DOHH2 (cell line): ENCODE measurements at regions not wholly inside any gene's neighbourhood (a gene's known extent, or its start where the extent isn't known, plus 50 kb on each side); places are given as distances from the start of the nearest gene placed in this dataset.

Source experiments
- H3F3A ChIP-seq: fragments of 200-600 bp; sonication (generic), shearing (Covaris generic); 2 replicates; pipeline ENCODE4 v1.6.0; 2016; ENCODE audit warnings: antibody characterized with exemption, mild to moderate bottlenecking; ENCODE audit not compliant: control insufficient read depth, insufficient read depth
- H3K27ac ChIP-seq: fragments of 200-600 bp; sonication (generic); 2 replicates; pipeline ENCODE4 v1.5.1; 2014; ENCODE audit warnings: low read depth, mild to moderate bottlenecking, low read length, moderate library complexity
- H3K27me3 ChIP-seq: fragments of 200-600 bp; sonication (generic); 2 replicates; pipeline ENCODE4 v1.6.1; 2014; ENCODE audit warnings: mild to moderate bottlenecking, low read length, mixed read lengths; ENCODE audit not compliant: control insufficient read depth
- H3K36me3 ChIP-seq: fragments of 200-600 bp; sonication (generic); 2 replicates; pipeline ENCODE4 v1.6.1; 2014; ENCODE audit warnings: mild to moderate bottlenecking, low read length, moderate library complexity, mixed read lengths; ENCODE audit not compliant: control insufficient read depth
- H3K4me1 ChIP-seq: fragments of 200-600 bp; sonication (generic); 2 replicates; pipeline ENCODE4 v1.6.1; 2014; ENCODE audit warnings: mild to moderate bottlenecking, low read length, mixed read lengths; ENCODE audit not compliant: control insufficient read depth
- H3K4me2 ChIP-seq: fragments of 200-600 bp; sonication (generic); 2 replicates; pipeline ENCODE4 v1.6.0; 2014; ENCODE audit warnings: mild to moderate bottlenecking, low read length, moderate library complexity
- H3K4me3 ChIP-seq: fragments of 200-600 bp; sonication (generic); 2 replicates; pipeline ENCODE4 v1.5.1; 2014; ENCODE audit warnings: mild to moderate bottlenecking, low read length, mixed read lengths
- H3K79me2 ChIP-seq: fragments of 200-600 bp; sonication (generic); 2 replicates; pipeline ENCODE4 v1.6.1; 2014; ENCODE audit warnings: mild to moderate bottlenecking, low read length, mixed read lengths; ENCODE audit not compliant: control insufficient read depth
- H3K9me2 ChIP-seq: fragments of 200-600 bp; sonication (generic); replicated peaks from 2 replicates; pipeline ENCODE4 v1.6.1; 2014; ENCODE audit warnings: mild to moderate bottlenecking, low read length, mixed read lengths; ENCODE audit not compliant: control insufficient read depth
- H3K9me3 ChIP-seq: fragments of 200-600 bp; sonication (generic); 2 replicates; pipeline ENCODE4 v1.6.1; 2014; ENCODE audit warnings: antibody characterized with exemption, low read length, mixed read lengths; ENCODE audit not compliant: control insufficient read depth, insufficient read depth
- H4K20me1 ChIP-seq: fragments of 200-600 bp; sonication (generic); 2 replicates; pipeline ENCODE4 v1.6.0; 2014; ENCODE audit warnings: low read depth, mild to moderate bottlenecking, antibody characterized with exemption, low read length, moderate library complexity; ENCODE audit not compliant: control insufficient read depth, insufficient read depth
- CTCF ChIP-seq: fragments of 200-600 bp; sonication (generic); IDR thresholded peaks from one replicate; pipeline ENCODE4 v1.5.1; 2014; ENCODE audit warnings: antibody characterized with exemption, mild to moderate bottlenecking, low read depth, low read length; ENCODE audit not compliant: poor library complexity, severe bottlenecking
- EZH2phosphoT487 ChIP-seq: fragments of 200-600 bp; sonication (generic); IDR thresholded peaks from 2 replicates; pipeline ENCODE4 v1.6.1; 2017; ENCODE audit warnings: borderline replicate concordance, mild to moderate bottlenecking, antibody characterized with exemption, low read length, moderate library complexity, mixed read lengths

DNA sequence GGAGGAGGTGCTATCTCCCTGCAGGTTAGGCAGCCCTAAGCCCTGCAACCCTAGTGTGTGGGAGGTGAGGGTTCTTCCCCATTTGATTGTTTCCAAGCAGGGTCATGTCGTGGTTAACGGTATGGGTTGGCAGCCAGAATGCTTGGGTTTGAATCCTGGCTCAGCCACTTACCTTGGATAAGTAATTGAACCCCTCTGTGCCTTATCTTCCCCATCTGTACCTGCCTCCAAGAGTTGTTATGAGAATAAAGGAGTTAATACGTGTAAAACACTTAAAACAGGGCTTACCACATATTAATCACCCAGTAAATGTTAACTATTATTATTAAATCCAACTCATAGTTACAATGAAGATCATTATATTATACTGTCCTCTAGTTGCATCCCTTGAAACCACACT is 52.2 kb upstream of the SPATA31E1 start:
- no peak overlapping the region for H3K27ac ChIP-seq
- H3K4me1 ChIP-seq, result no peaks in the 10 kb centered on the region
- no peaks in the 10 kb centered on the region for H3K27me3 ChIP-seq
- no peak overlapping the region for H3K4me3 ChIP-seq
- no peaks in the 10 kb centered on the region for H4K20me1 ChIP-seq
- H3K9me3 ChIP-seq, result no peaks in the 10 kb centered on the region
- no peaks in the 10 kb centered on the region for H3F3A ChIP-seq
- no peaks in the 10 kb centered on the region for H3K9me2 ChIP-seq
- no peaks in the 10 kb centered on the region for H3K79me2 ChIP-seq
- H3K36me3 ChIP-seq, result no peaks in the 10 kb centered on the region
- TF ChIP-seq CTCF (no peak), EZH2phosphoT487 (no peak)
- H3K4me2 ChIP-seq, result no peak overlapping the region

DNA sequence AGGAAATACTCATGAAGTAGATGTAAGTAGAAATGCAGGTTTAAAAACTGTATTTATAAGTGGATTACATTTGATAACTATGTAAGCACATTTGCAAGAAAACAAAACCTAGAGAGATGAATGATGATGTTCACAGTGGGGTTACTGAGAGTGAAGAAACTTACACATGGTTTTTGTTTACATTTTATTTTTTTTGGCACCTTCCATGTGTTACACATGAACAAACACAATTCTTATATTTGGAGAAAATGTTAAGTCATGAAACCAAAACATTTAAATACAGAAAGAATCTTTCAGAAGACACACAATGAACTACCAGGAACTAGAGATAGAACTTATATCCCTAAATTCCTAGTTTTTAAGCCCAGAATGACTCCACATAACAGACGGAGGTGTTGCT is 51.5 kb upstream of the SPATA31E1 start:
- Histone ChIP-seq H3K36me3 (no peaks in the 10 kb centered on the region), H3K9me3 (no peaks in the 10 kb centered on the region), H3K79me2 (no peaks in the 10 kb centered on the region), H3K4me2 (no peak overlapping the region), H3F3A (no peaks in the 10 kb centered on the region), H3K9me2 (no peaks in the 10 kb centered on the region), H3K4me3 (no peak overlapping the region), H3K4me1 (no peaks in the 10 kb centered on the region), H4K20me1 (no peaks in the 10 kb centered on the region), H3K27ac (no peak overlapping the region), H3K27me3 (no peaks in the 10 kb centered on the region)
- no peak for TF ChIP-seq EZH2phosphoT487
